LNCAP (cell line): ENCODE measurements at regions not wholly inside any gene's neighbourhood (a gene's known extent, or its start where the extent isn't known, plus 50 kb on each side); places are given as distances from the start of the nearest gene placed in this dataset.

Source experiments
- TF ChIP-seq, protein P1 (sequence below): fragments of 450-650 bp; IDR thresholded peaks from 2 replicates; pipeline ENCODE4 v1.5.1; 2017; ENCODE audit warnings: mild to moderate bottlenecking

DNA sequence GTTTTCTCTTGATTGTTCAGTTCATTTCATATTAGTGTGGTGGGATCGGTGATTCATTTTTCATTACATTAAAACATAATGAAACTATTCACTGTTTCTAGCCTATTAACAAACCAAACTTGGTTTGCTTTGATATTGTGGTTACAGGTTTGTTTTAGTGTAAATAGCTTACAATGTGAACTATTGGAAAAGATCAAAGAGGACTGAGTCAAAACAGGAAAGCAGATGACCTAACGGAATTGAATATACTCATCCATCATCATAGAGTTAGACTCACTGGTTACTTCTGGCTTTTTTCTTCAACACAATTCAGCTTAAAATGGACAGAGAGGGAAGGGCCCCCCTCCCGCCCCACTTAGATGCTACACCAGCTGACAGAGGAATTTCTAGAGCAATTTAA, 616.2 kb upstream of the AADAT start:
- TF ChIP-seq, protein P1, sequence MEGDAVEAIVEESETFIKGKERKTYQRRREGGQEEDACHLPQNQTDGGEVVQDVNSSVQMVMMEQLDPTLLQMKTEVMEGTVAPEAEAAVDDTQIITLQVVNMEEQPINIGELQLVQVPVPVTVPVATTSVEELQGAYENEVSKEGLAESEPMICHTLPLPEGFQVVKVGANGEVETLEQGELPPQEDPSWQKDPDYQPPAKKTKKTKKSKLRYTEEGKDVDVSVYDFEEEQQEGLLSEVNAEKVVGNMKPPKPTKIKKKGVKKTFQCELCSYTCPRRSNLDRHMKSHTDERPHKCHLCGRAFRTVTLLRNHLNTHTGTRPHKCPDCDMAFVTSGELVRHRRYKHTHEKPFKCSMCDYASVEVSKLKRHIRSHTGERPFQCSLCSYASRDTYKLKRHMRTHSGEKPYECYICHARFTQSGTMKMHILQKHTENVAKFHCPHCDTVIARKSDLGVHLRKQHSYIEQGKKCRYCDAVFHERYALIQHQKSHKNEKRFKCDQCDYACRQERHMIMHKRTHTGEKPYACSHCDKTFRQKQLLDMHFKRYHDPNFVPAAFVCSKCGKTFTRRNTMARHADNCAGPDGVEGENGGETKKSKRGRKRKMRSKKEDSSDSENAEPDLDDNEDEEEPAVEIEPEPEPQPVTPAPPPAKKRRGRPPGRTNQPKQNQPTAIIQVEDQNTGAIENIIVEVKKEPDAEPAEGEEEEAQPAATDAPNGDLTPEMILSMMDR: no peak

GRCh38 chr4:170700064-170700463, 610.3 kb upstream of the AADAT start:
- TF ChIP-seq, protein P1: no peak

- TF ChIP-seq, protein P1: no peak
Measured at GRCh38 chr4:170698334-170698733, 608.6 kb upstream of the AADAT start.

- TF ChIP-seq, protein P1: no peak
Measured at GRCh38 chr4:170697845-170698244, 608.1 kb upstream of the AADAT start.

DNA sequence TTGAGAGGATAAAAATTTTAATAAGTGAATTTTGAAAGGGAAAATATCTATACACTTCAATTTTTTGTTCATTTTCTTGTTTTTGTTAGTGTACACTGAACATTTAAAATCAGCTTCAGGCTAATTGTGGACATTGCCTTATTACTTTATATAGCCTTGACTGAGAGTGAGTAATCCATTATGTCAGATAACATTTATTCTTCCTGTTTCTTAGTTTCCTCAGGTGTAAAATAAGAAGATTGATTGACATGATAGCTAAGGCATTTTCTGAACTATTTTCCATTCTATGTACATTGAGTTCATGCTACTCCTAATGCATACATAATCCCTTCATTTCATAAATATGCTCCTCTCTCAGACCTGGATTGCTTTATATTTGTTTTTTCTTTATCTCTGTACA, 607.3 kb upstream of the AADAT start:
- TF ChIP-seq, protein P1: no peak

- TF ChIP-seq, protein P1: no peak
Measured at GRCh38 chr4:170691168-170691567, 601.4 kb upstream of the AADAT start.

- TF ChIP-seq, protein P1: no peak
Measured at GRCh38 chr4:170687751-170688150, 598.0 kb upstream of the AADAT start.

DNA sequence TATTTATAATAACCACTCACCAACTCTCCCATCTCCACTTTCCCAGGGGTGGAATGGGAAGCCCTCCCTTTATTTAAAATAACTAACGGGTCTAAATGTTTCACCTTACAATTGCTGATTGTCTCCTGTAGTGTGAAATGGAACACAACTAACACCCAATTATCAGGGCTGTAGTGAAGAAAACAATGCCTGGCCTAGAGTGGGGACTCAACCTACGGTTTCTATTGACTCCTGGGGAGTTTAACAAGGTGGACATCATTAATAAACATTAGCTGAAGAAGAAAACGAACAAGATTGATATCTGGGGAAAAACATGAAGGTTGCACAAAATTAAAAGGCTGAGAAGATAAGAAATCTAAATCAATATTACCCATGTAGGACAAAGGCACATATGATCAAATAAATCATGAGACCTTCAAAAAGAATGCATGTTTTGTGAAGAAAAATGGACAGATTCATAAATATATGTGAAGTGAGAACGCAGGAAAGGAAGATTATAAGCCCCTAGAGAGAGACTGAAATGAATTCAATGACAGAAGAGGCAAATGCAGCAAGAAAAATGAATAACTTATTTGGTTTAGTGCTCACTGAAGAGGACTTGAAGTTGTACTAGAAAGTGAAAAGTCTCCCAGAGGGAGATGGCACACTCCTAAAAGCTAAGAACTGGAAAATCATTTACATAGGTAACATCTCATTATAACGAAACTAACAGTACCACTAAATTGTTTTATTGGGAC, 593.0 kb upstream of the AADAT start:
- TF ChIP-seq, protein P1: no peak
